Stimulated activated naive CD8-positive, alpha-beta T cell treated with anti-CD3 and anti-CD28 coated beads, Interleukin-15, Interleukin-2, amounts not matched to agents 100 U/mL and 50 U/mL, for 24 hours (primary cell): ENCODE measurements at regions not wholly inside any gene's neighbourhood (a gene's known extent, or its start where the extent isn't known, plus 50 kb on each side); places are given as distances from the start of the nearest gene placed in this dataset.
A peak's percentile ranks its signal among the peaks of the same experiment; 100 is the strongest.
"Not testable (repeated sequence)": the region's sequence is repeated elsewhere in the genome, so short reads cannot be mapped to it uniquely, and the experiment has no call there.

Source experiments
- ATAC-seq: fragments of 150-1000 bp; cut with Tn5 transposase; one replicate; pipeline ENCODE4 v1.10.0; 2021
- DNase-seq: peaks from one replicate; pipeline ENCODE4 v3.0.0; 2021

- ATAC-seq (peak; percentile 65), DNase-seq (peak; percentile 71)
These were observed 133.3 kb downstream of the TBC1D2B start for GRCh38 chr15:77944002-77944867.

DNA sequence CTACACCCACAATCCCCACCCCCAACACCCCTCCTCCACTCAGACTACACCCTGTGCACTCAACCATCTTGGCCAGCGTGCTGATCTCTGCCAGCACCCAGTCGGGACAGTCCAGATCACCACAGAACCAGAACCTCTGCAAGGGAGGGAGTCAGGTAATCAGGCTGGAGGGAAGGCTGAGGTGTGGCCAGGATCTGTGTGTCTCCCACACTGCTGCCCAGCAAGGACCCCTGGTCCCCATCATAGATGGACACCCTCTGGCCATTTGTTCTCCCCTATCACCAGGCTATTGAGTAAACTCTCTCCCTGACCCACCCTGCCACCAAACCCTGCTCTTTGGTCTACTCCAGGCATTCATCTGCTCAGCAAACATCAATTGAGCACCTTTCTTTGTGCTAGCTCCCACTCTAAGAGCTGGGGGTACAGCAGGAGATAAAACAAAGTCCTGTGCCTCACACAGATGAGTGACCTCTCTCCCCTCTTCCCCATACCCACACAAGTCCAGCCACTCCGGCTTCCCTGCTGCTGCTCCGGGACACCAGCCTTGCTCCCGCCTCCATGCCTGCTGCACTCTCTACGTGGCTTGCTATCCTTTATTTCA lies 134.8 kb downstream of the TBC1D2B start:
- DNase-seq, result no peak
- no peak for ATAC-seq

GRCh38 chr15:77941090-77941827 lies 136.3 kb downstream of the TBC1D2B start:
- not testable (repeated sequence) for ATAC-seq, DNase-seq

GRCh38 chr15:77940381-77940947 lies 137.0 kb downstream of the TBC1D2B start:
- DNase-seq (no peak), ATAC-seq (no peak)

DNA sequence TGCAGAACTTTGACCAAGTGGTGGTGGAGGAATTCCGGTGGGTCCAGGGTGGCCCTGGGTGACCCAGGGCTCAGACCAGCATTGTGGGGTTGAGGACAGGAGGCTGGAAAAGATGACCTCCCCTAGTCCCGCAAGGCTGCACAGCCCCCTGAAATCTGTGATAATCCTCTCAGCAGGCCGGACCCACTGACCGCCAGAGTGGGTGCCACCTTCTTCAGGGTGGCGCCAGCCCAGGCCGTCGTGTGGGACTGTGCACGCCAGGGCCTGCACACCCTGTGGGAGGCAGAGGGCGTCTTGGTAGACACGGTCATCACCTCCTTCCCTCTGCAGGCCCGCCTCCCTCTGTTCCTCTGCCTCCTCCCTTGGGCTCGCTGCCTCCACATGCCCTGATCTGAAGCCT lies 137.7 kb downstream of the TBC1D2B start:
- ATAC-seq (no peak), DNase-seq (no peak)

- not testable (repeated sequence) for ATAC-seq, DNase-seq
These were observed 138.5 kb downstream of the TBC1D2B start for GRCh38 chr15:77939026-77939425.

- not testable (repeated sequence) for DNase-seq, ATAC-seq
These were observed 139.0 kb downstream of the TBC1D2B start for GRCh38 chr15:77938546-77938945.

DNA sequence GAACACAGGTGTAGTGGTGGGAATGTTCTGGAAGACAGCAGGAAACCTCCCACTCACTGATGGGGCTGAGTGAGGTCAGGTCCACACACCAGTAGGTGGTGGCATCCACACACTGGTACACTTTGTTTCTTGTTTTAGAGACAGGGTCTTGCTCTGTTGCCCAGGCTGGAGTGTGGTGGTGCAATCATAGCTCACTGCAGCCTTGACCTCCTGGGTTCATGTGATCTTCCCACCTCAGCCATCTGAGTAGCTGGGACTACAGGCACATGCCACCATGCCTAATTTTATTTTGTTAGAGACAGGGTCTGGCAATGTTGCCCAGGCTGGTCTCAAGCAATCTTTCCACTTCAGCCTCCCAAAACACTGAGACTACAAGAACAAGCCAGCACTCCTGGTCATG lies 140.9 kb downstream of the TBC1D2B start:
- ATAC-seq, DNase-seq: not testable (repeated sequence)

- not testable (repeated sequence) for ATAC-seq, DNase-seq
These were observed 143.0 kb downstream of the TBC1D2B start for GRCh38 chr15:77934516-77934915.

- not testable (repeated sequence) for ATAC-seq, DNase-seq
These were observed 146.6 kb downstream of the TBC1D2B start for GRCh38 chr15:77930907-77931306.

GRCh38 chr15:77930490-77930889 lies 147.0 kb downstream of the TBC1D2B start:
- not testable (repeated sequence) for DNase-seq, ATAC-seq

GRCh38 chr15:77926789-77927188 lies 150.7 kb downstream of the TBC1D2B start:
- not testable (repeated sequence) for DNase-seq, ATAC-seq

DNA sequence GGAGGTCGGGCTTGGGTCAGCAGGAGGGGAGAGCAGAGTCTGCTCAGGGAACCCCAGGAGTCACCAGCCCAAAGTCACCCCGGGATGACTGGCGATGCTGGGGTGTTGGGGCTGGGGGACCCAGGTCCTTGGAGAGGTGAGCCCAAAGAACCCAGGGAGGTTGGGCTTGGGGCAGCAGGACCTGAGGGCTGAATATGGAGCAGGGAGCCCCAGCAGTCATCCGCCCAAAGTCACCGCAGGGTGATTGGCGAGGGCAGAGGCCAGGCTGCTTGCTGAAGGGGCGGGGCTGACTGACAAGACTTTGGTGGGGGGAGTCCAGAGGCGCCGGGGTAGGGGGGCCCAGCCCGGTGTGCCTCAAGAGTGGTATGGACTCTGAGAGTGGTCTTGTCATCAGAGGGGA lies 151.2 kb downstream of the TBC1D2B start:
- not testable (repeated sequence) for ATAC-seq, DNase-seq

GRCh38 chr15:77925101-77925500 lies 152.4 kb downstream of the TBC1D2B start:
- not testable (repeated sequence) for DNase-seq, ATAC-seq

- DNase-seq, result no peak
- no peak for ATAC-seq
These were observed 155.8 kb downstream of the TBC1D2B start for GRCh38 chr15:77921664-77922063.

GRCh38 chr15:77916966-77917635 lies 160.4 kb downstream of the TBC1D2B start:
- DNase-seq, ATAC-seq: not testable (repeated sequence)

GRCh38 chr15:77915961-77916330 lies 161.6 kb downstream of the TBC1D2B start:
- not testable (repeated sequence) for ATAC-seq, DNase-seq

- no peak for ATAC-seq
- no peak for DNase-seq
These were observed 162.1 kb downstream of the TBC1D2B start for GRCh38 chr15:77915261-77915960.

- not testable (repeated sequence) for ATAC-seq, DNase-seq
These were observed 163.0 kb downstream of the TBC1D2B start for GRCh38 chr15:77914531-77914930.

DNA sequence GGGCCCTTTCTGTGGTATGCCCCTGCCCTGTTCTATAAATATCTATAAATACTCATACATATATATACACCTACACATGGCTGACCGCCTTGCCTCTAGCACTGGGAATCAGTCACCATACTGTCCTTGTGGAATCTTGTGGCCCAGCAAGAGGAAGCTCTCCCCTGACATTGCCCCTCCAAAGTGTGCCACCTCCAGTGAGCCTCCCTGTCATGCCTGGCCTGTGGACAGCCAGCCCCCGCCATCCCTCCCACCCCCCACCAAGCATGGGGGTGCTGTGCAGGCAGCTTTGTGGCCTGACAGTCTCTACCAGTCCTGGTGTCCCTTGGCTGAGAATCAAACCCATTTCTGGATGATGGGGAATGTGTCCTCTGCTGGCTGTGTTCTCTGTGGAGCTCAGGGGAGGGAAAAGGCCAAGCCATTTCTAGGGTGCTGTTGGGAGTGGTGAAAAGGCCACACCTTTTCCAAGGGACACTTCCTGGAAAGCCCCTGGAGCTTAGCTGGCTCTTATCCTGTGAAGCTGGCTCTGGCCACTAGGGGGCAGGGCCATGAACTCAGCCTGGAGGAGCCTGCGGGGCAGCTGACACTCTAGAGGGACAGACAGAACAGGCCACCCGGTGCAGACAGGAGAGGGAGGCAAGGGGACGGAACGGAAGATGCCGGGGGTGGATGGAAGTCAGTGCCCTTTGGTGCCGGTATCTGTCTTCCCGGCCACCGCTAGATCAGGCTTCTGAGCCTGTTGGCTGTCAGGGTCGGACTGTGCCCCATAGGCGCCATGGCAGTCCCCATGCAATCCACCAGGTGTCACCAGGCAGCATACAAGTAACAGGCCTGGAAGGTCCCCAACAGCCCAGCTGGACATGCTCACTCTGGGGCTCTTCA lies 167.2 kb downstream of the TBC1D2B start:
- DNase-seq (peak; percentile 77), ATAC-seq (peak; percentile 62)
